ENCODE measurements at regions not wholly inside any gene's neighbourhood (a gene's known extent, or its start where the extent isn't known, plus 50 kb on each side); places are given as distances from the start of the nearest gene placed in this dataset.

DNA sequence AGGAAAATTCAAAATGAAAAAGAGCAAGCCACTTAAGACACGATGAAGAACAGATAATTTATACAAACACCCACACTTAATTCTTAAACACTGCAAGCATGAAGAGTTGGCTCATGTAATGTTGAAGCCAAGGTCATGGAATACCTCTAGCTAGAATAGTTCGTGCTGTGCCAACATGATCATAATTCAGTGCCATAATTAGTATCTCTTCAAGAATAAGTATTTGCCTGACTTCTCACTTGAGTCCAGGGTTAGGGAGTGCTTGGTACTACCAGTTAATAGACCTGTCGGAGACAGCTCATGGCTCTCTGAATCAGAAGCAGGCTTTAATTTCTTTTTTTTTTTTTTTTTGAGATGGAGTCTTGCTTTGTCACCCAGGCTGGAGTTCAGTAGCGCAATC lies 206.3 kb downstream of the UNC5CL start:
- no peak overlapping the region for H3K27ac ChIP-seq (ENCODE audit: extremely low read length, insufficient read depth, low read length)
- FAIRE-seq, result no peak
- no peak for ATAC-seq
- no peaks in the 10 kb centered on the region for H3K9me3 ChIP-seq (ENCODE audit: low read length)
- in situ Hi-C loops (cut with HindIII; ENCODE audit: extremely low pct_ligation_motif_present, low pct_unique_long_range_greater_than_20kb), result loop anchor here (25.0 kb wide), 1 partner anchor 845 kb away; no protein-coding TSS in a partner anchor
- no TSS peak for BruUV-seq (replicated peaks)
- TF ChIP-seq, protein P1, sequence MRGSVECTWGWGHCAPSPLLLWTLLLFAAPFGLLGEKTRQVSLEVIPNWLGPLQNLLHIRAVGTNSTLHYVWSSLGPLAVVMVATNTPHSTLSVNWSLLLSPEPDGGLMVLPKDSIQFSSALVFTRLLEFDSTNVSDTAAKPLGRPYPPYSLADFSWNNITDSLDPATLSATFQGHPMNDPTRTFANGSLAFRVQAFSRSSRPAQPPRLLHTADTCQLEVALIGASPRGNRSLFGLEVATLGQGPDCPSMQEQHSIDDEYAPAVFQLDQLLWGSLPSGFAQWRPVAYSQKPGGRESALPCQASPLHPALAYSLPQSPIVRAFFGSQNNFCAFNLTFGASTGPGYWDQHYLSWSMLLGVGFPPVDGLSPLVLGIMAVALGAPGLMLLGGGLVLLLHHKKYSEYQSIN (CRISPR knock-in tag; IDR thresholded peaks at IDR 0.05; ENCODE audit: borderline replicate concordance), result no peak
- TF ChIP-seq ZNF678 (CRISPR knock-in tag; IDR thresholded peaks at IDR 0.05) (no peak), DR1 (CRISPR knock-in tag; IDR thresholded peaks at IDR 0.05) (no peak), ZNF224 (CRISPR knock-in tag; IDR thresholded peaks at IDR 0.05) (no peak), MXD4 (CRISPR knock-in tag; IDR thresholded peaks at IDR 0.05) (no peak), ZNF350 (CRISPR knock-in tag; IDR thresholded peaks at IDR 0.05; ENCODE audit: borderline replicate concordance, low read depth) (no peak), PLRG1 (conservative IDR thresholded peaks at IDR 0.05) (no peak), ARNT2 (CRISPR knock-in tag; IDR thresholded peaks at IDR 0.05; ENCODE audit: low read depth) (no peak), KLF13 (CRISPR knock-in tag; IDR thresholded peaks at IDR 0.05) (no peak), PHB2 (IDR thresholded peaks at IDR 0.05; ENCODE audit: partially characterized antibody) (no peak), GATA4 (IDR thresholded peaks at IDR 0.05; ENCODE audit: borderline replicate concordance, low read depth) (no peak), MYC (CRISPR knock-in tag; IDR thresholded peaks at IDR 0.05; ENCODE audit: borderline replicate concordance) (no peak), PHF20 (CRISPR knock-in tag; IDR thresholded peaks at IDR 0.05) (no peak), ZNF556 (CRISPR knock-in tag; IDR thresholded peaks at IDR 0.05; ENCODE audit: borderline replicate concordance) (no peak), JDP2 (CRISPR knock-in tag; IDR thresholded peaks at IDR 0.05; ENCODE audit: borderline replicate concordance) (no peak)
- TF ChIP-seq, protein P2, sequence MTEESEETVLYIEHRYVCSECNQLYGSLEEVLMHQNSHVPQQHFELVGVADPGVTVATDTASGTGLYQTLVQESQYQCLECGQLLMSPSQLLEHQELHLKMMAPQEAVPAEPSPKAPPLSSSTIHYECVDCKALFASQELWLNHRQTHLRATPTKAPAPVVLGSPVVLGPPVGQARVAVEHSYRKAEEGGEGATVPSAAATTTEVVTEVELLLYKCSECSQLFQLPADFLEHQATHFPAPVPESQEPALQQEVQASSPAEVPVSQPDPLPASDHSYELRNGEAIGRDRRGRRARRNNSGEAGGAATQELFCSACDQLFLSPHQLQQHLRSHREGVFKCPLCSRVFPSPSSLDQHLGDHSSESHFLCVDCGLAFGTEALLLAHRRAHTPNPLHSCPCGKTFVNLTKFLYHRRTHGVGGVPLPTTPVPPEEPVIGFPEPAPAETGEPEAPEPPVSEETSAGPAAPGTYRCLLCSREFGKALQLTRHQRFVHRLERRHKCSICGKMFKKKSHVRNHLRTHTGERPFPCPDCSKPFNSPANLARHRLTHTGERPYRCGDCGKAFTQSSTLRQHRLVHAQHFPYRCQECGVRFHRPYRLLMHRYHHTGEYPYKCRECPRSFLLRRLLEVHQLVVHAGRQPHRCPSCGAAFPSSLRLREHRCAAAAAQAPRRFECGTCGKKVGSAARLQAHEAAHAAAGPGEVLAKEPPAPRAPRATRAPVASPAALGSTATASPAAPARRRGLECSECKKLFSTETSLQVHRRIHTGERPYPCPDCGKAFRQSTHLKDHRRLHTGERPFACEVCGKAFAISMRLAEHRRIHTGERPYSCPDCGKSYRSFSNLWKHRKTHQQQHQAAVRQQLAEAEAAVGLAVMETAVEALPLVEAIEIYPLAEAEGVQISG (CRISPR knock-in tag; IDR thresholded peaks at IDR 0.05), result no peak
- TF ChIP-seq, protein P3, sequence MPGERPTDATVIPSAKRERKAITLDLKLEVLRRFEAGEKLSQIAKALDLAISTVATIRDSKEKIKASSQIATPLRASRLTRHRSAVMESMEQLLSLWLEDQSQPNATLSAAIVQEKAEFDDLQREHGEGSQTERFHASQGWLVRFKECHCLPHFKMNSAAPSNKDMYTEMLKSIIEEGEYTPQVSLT (CRISPR knock-in tag; IDR thresholded peaks at IDR 0.05; ENCODE audit: borderline replicate concordance, low read depth), result no peak
- TF ChIP-seq, protein P4, sequence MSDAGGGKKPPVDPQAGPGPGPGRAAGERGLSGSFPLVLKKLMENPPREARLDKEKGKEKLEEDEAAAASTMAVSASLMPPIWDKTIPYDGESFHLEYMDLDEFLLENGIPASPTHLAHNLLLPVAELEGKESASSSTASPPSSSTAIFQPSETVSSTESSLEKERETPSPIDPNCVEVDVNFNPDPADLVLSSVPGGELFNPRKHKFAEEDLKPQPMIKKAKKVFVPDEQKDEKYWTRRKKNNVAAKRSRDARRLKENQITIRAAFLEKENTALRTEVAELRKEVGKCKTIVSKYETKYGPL (CRISPR knock-in tag; IDR thresholded peaks at IDR 0.05), result no peak
- TF ChIP-seq, protein P5, sequence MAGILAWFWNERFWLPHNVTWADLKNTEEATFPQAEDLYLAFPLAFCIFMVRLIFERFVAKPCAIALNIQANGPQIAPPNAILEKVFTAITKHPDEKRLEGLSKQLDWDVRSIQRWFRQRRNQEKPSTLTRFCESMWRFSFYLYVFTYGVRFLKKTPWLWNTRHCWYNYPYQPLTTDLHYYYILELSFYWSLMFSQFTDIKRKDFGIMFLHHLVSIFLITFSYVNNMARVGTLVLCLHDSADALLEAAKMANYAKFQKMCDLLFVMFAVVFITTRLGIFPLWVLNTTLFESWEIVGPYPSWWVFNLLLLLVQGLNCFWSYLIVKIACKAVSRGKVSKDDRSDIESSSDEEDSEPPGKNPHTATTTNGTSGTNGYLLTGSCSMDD (CRISPR knock-in tag; IDR thresholded peaks at IDR 0.05), result no peak
- TF ChIP-seq, protein P6, sequence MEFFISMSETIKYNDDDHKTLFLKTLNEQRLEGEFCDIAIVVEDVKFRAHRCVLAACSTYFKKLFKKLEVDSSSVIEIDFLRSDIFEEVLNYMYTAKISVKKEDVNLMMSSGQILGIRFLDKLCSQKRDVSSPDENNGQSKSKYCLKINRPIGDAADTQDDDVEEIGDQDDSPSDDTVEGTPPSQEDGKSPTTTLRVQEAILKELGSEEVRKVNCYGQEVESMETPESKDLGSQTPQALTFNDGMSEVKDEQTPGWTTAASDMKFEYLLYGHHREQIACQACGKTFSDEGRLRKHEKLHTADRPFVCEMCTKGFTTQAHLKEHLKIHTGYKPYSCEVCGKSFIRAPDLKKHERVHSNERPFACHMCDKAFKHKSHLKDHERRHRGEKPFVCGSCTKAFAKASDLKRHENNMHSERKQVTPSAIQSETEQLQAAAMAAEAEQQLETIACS (CRISPR knock-in tag; IDR thresholded peaks at IDR 0.05), result no peak
- no peaks in the 10 kb centered on the region for H3K36me3 ChIP-seq (replicated peaks in 1 of 2; ENCODE audit: control insufficient read depth in 1 of 2, insufficient read depth in 2 of 2, low read length in 2 of 2)
- H3K9ac ChIP-seq (ENCODE audit: insufficient read depth, low read depth, low read length), result no peak overlapping the region
- no peak overlapping the region for H2AFZ ChIP-seq (ENCODE audit: low read length)
- no peaks in the 10 kb centered on the region for H3K79me2 ChIP-seq (ENCODE audit: insufficient read depth, low read length)
- no peak overlapping the region for H3K4me2 ChIP-seq (ENCODE audit: low read depth, low read length)
- H4K20me1 ChIP-seq (ENCODE audit: insufficient read depth, low read length), result no peaks in the 10 kb centered on the region; the same call in 1 of the 2 replicates
- H3K4me3 ChIP-seq (replicated peaks in 1 of 3; ENCODE audit: insufficient read depth in 1 of 3, low read depth in 2 of 3, low read length in 3 of 3), result no peak overlapping the region
- peaks cover 0 to 5% of the 10 kb centered on the region in 2 experiments; a peak in 2 of 5 replicates for H3K27me3 ChIP-seq (ENCODE audit: control insufficient read depth in 1 of 2, insufficient read depth in 2 of 2, low read length in 2 of 2)
- H3K4me1 ChIP-seq (ENCODE audit: insufficient read depth, low read length), result no peaks in the 10 kb centered on the region
- intact Hi-C loops (cut with micrococcal nuclease; ENCODE audit: unreplicated experiment), result no loop called here
- ChIA-PET CTCF (ENCODE audit: low intra/inter-chr PET ratio, low total read pairs) (no interaction called here), POLR2A (no interaction called here)
- DNase-seq (ENCODE audit: low spot score), result no peak
- 7% methylated on average over 4 of the region's 4 CpGs for WGBS (ENCODE audit: low lambda C conversion rate)
